ENCODE measurements at regions not wholly inside any gene's neighbourhood (a gene's known extent, or its start where the extent isn't known, plus 50 kb on each side); places are given as distances from the start of the nearest gene placed in this dataset.

DNA sequence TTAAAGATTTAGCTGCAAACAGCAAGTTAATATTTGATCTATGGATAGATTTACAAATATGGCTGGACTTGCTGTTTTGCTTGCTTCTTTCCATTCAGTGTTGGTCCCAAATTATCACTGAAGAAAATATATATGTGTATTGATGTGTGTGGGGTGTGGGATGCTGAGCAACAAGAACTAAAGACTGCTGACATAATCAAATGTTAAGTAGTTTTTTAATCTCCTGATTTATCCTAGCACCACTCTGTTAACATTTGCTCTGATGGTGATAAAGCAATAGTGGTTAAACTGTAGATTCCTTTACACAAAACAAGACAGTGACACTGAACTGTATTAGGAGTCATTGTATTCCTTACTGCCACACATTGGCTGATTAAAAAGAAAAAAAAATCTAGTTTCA lies 1023.5 kb upstream of the B3GALT2 start:
- Histone ChIP-seq H3K9me3 (replicated peaks) (no peaks in the 10 kb centered on the region), H3K36me3 (no peaks in the 10 kb centered on the region), H3K27ac (no peak overlapping the region), H3K4me1 (replicated peaks) (no peaks in the 10 kb centered on the region), H3K27me3 (replicated peaks) (no peaks in the 10 kb centered on the region), H3K4me3 (no peak overlapping the region)
- no peak for DNase-seq (ENCODE audit: low read depth in 1 of 2, low spot score in 2 of 2)

DNA sequence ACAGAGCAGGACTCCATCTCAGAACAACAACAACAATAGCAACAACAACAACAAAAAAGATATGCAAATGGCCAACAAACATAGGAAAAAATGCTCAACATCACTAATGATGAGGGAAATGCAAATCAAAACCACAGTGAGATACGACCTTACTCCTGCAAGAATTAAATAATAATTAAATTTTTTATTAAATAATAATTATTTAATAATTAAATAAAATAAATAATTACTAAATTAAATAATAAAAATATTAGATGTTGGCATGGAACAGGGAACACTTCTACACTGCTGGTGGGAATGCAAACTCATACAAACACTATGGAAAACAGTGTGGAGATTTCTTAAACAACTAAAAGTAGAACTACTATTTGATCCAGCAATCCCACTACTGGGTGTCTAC lies 1022.3 kb upstream of the B3GALT2 start:
- no peak overlapping the region for H3K4me3 ChIP-seq

GRCh38 chr1:194196562-194196961 lies 1010.1 kb upstream of the B3GALT2 start:
- H3K27me3 ChIP-seq (replicated peaks) = no peaks in the 10 kb centered on the region
- no peaks in the 10 kb centered on the region for H3K4me1 ChIP-seq (replicated peaks)
- no peak for DNase-seq (ENCODE audit: low read depth in 1 of 2, low spot score in 2 of 2)
- no peaks in the 10 kb centered on the region for H3K36me3 ChIP-seq
- H3K4me3 ChIP-seq = no peak overlapping the region
- no peaks in the 10 kb centered on the region for H3K9me3 ChIP-seq (replicated peaks)
- no peak overlapping the region for H3K27ac ChIP-seq

More for the DNA sequence above, 1022.3 kb upstream of the B3GALT2 start:
- no peaks in the 10 kb centered on the region for H3K36me3 ChIP-seq
- no peak overlapping the region for H3K27ac ChIP-seq
- no peaks in the 10 kb centered on the region for H3K27me3 ChIP-seq (replicated peaks)
- no peak for DNase-seq (ENCODE audit: low read depth in 1 of 2, low spot score in 2 of 2)
- no peaks in the 10 kb centered on the region for H3K9me3 ChIP-seq (replicated peaks)
- no peaks in the 10 kb centered on the region for H3K4me1 ChIP-seq (replicated peaks)

DNA sequence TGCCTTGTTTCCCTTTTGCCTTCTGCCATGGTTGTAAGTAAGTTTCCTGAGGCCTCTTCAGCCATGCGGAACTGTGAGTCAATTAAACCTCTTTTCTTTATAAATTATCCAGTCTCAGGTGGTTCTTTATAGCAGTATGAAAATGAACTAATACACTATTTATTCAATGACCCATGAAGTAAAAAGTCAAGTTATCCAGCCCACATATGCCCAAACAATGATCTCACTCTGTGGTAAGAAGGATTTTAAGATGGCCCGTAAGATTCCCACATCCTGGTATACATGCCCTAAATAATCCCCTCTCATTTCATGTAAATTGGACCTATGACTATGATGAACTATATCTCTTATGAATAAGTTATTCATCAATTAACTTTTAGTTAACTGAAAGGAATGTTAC lies 1008.3 kb upstream of the B3GALT2 start:
- Histone ChIP-seq H3K9me3 (replicated peaks) (no peaks in the 10 kb centered on the region), H3K4me3 (no peak overlapping the region), H3K27me3 (replicated peaks) (no peaks in the 10 kb centered on the region), H3K27ac (no peak overlapping the region), H3K36me3 (no peaks in the 10 kb centered on the region), H3K4me1 (replicated peaks) (no peaks in the 10 kb centered on the region)
- DNase-seq (ENCODE audit: low read depth in 1 of 2, low spot score in 2 of 2) = no peak

- Histone ChIP-seq H3K36me3 (no peaks in the 10 kb centered on the region), H3K9me3 (replicated peaks) (no peaks in the 10 kb centered on the region), H3K4me3 (no peak overlapping the region), H3K27ac (no peak overlapping the region), H3K4me1 (replicated peaks) (no peaks in the 10 kb centered on the region), H3K27me3 (replicated peaks) (no peaks in the 10 kb centered on the region)
- no peak for DNase-seq (ENCODE audit: low read depth in 1 of 2, low spot score in 2 of 2)
Observed at GRCh38 chr1:194184974-194185373, 998.6 kb upstream of the B3GALT2 start.

DNA sequence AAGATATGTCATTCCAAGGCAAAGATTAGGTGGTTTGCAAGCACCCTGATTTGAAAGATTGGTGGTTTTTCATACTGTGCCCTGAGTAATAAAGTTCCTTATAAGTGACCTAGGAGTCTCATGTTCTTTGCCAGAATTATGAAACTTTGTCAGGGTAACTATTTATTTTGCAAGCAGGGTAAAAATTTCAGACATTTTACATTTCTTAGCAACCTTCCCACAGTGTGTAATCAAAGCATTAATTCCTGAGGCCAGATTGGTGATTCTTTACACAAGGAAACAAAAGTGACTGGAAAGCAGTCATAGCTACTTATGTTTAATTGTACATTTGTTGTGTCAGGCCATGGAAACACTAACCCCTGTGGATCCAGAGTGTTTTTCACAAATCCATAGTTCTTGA lies 998.0 kb upstream of the B3GALT2 start:
- no peak overlapping the region for H3K4me3 ChIP-seq
- no peak for DNase-seq (ENCODE audit: low read depth in 1 of 2, low spot score in 2 of 2)
- H3K4me1 ChIP-seq (replicated peaks) = no peaks in the 10 kb centered on the region
- no peaks in the 10 kb centered on the region for H3K9me3 ChIP-seq (replicated peaks)
- no peaks in the 10 kb centered on the region for H3K36me3 ChIP-seq
- no peak overlapping the region for H3K27ac ChIP-seq
- no peaks in the 10 kb centered on the region for H3K27me3 ChIP-seq (replicated peaks)

- no peaks in the 10 kb centered on the region for H3K36me3 ChIP-seq
- H3K27me3 ChIP-seq (replicated peaks) = no peaks in the 10 kb centered on the region
- no peak for DNase-seq (ENCODE audit: low read depth in 1 of 2, low spot score in 2 of 2)
- H3K4me3 ChIP-seq = no peak overlapping the region
- H3K27ac ChIP-seq = no peak overlapping the region
- H3K4me1 ChIP-seq (replicated peaks) = no peaks in the 10 kb centered on the region
- H3K9me3 ChIP-seq (replicated peaks) = no peaks in the 10 kb centered on the region
Observed at GRCh38 chr1:194181845-194182244, 995.4 kb upstream of the B3GALT2 start.

DNA sequence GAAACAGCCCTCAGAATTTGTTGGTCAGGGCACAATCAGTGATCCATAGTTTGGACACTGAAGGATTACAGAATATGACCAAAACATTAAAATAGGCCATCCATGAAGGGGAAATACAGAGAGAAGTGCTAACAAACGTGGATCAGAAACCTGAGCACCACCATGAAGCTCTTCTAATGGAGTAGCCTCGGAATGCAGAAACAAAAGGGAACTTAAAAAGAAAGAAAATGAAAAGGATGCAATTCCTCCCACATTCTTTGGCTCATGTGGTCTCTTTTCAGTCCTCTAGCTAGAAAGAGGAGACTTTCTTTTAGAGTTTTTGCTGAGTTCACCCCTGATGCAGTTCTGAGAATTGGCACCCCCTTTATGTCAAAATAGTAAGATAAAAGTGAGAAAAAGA lies 989.8 kb upstream of the B3GALT2 start:
- DNase-seq (ENCODE audit: low read depth in 1 of 2, low spot score in 2 of 2) = no peak
- H3K36me3 ChIP-seq = no peaks in the 10 kb centered on the region
- H3K27ac ChIP-seq = no peak overlapping the region
- no peaks in the 10 kb centered on the region for H3K27me3 ChIP-seq (replicated peaks)
- no peak overlapping the region for H3K4me3 ChIP-seq
- H3K9me3 ChIP-seq (replicated peaks) = no peaks in the 10 kb centered on the region
- H3K4me1 ChIP-seq (replicated peaks) = no peaks in the 10 kb centered on the region

GRCh38 chr1:194175251-194175650 lies 988.8 kb upstream of the B3GALT2 start:
- Histone ChIP-seq H3K9me3 (replicated peaks) (no peaks in the 10 kb centered on the region), H3K27ac (no peak overlapping the region), H3K4me1 (replicated peaks) (no peaks in the 10 kb centered on the region), H3K4me3 (no peak overlapping the region), H3K27me3 (replicated peaks) (no peaks in the 10 kb centered on the region), H3K36me3 (no peaks in the 10 kb centered on the region)
- no peak for DNase-seq (ENCODE audit: low read depth in 1 of 2, low spot score in 2 of 2)

DNA sequence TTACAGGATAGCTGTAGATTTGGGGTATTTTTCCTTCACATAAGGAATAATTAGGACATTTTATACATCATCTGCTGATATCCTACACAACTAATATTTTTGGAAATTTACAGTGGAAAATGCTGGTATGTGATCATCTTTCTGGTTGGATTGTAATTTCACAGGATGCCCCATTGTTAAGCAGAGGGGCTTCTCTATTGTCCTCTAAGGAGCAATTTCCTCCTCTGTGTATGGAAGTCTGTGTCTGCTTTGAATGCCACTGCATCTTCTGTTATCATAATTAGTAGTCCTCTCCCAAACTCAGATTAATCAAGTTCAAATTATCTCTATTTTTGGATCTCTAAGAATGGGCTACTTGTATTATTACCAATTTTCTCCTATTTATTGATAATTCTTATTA lies 988.1 kb upstream of the B3GALT2 start:
- no peaks in the 10 kb centered on the region for H3K36me3 ChIP-seq
- no peaks in the 10 kb centered on the region for H3K27me3 ChIP-seq (replicated peaks)
- DNase-seq (ENCODE audit: low read depth in 1 of 2, low spot score in 2 of 2) = no peak
- H3K4me1 ChIP-seq (replicated peaks) = no peaks in the 10 kb centered on the region
- no peaks in the 10 kb centered on the region for H3K9me3 ChIP-seq (replicated peaks)
- H3K4me3 ChIP-seq = no peak overlapping the region
- H3K27ac ChIP-seq = no peak overlapping the region

DNA sequence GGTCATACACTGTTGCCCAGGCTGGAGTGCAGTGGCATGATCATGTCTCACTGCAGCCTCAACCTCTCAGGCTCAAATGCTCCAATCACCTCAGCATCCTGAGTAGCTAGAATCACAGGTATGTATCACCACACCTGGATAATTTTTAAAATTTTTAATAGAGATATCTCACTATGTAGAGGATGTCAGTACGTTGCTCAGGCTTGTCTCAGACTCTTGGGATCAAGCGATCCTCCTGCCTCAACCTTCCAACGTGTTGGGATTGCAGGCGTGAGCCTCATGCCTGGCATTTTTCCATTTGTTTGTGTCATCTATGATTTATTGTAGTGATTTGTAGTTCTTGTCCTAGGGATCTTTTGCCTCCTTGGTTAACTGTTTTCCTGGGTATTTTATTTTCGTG lies 985.2 kb upstream of the B3GALT2 start:
- H3K9me3 ChIP-seq (replicated peaks) = no peaks in the 10 kb centered on the region
- no peak overlapping the region for H3K27ac ChIP-seq
- no peak overlapping the region for H3K4me3 ChIP-seq
- H3K27me3 ChIP-seq (replicated peaks) = no peaks in the 10 kb centered on the region
- no peaks in the 10 kb centered on the region for H3K4me1 ChIP-seq (replicated peaks)
- no peak for DNase-seq (ENCODE audit: low read depth in 1 of 2, low spot score in 2 of 2)
- H3K36me3 ChIP-seq = no peaks in the 10 kb centered on the region

DNA sequence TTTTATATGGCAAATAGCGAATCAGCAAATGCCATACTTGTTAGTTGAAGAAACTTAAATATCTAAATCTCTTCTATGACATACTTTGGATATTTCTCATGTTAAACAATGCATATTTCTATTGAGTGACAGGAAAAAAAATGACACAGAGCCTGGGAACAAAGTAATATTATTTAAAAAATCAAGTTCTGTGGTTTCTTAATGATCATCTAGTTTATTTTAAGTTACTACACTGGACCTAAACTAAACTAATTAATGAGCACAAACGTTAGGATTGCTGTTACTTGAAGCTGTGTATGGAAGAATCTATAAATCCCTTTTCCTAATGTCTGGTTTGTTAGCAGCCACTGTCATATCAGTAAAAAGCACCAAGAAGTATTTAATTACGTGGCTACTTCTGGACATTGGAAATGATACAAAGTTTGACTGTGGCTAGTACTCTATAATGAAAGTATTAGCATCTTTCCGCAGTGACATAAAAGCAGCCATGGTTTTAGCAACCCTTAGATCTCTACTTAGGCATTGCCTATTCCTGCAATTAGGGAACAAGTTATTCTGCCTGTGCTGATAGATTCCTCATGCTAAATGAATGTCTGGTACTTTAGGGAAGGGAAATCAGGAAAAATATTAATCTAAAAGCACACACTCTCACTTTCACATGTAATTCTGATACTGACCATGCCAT lies 981.7 kb upstream of the B3GALT2 start:
- H3K27me3 ChIP-seq (replicated peaks) = no peaks in the 10 kb centered on the region
- H3K27ac ChIP-seq = no peak overlapping the region
- H3K9me3 ChIP-seq (replicated peaks) = no peaks in the 10 kb centered on the region
- no peak overlapping the region for H3K4me3 ChIP-seq
- H3K4me1 ChIP-seq (replicated peaks) = no peaks in the 10 kb centered on the region
- no peaks in the 10 kb centered on the region for H3K36me3 ChIP-seq
- no peak for DNase-seq (ENCODE audit: low read depth in 1 of 2, low spot score in 2 of 2)

DNA sequence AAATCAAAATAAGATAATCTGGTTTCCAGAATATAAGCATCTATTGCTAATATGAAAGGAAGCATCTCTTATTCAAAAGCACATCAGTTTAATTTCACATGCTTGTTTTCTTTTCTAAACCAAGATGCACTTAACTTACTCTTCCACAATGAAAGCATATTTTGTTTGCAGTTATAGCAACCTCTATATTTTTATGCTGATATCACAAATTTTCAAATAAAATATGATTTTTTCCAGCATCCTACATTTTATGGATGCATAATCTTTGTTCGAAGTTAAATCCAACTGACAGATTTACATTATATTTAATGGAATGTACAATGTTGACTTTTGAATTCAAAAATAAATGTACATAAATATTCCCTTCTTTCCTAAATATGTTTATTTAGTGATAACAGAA lies 978.3 kb upstream of the B3GALT2 start:
- H3K4me3 ChIP-seq = no peak overlapping the region
- no peaks in the 10 kb centered on the region for H3K9me3 ChIP-seq (replicated peaks)
- no peaks in the 10 kb centered on the region for H3K36me3 ChIP-seq
- H3K4me1 ChIP-seq (replicated peaks) = no peaks in the 10 kb centered on the region
- no peak for DNase-seq (ENCODE audit: low read depth in 1 of 2, low spot score in 2 of 2)
- no peak overlapping the region for H3K27ac ChIP-seq
- no peaks in the 10 kb centered on the region for H3K27me3 ChIP-seq (replicated peaks)

DNA sequence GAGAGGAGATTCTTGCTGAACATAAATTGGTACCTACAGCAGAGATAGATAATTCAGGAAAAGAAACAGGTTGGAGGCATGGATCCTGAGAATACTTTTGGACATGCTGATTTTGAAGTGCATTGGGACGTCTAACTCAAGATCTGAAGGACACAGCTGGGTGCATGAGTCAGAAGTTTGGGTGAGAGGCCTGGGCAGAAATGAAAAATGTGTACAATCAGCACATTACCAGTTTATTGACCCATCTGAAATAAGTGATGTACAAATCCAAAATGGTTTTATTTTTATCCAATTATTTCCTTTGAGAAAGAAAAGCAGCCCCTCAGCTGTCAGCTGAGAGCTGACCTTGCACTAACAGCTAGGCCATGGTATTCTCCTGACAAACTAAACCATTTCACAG lies 975.2 kb upstream of the B3GALT2 start:
- no peak for DNase-seq (ENCODE audit: low read depth in 1 of 2, low spot score in 2 of 2)
- H3K4me3 ChIP-seq = no peak overlapping the region
- H3K27ac ChIP-seq = no peak overlapping the region
- H3K27me3 ChIP-seq (replicated peaks) = no peaks in the 10 kb centered on the region
- H3K9me3 ChIP-seq (replicated peaks) = no peaks in the 10 kb centered on the region
- no peaks in the 10 kb centered on the region for H3K4me1 ChIP-seq (replicated peaks)
- no peaks in the 10 kb centered on the region for H3K36me3 ChIP-seq

- DNase-seq (ENCODE audit: low read depth in 1 of 2, low spot score in 2 of 2) = no peak
- Histone ChIP-seq H3K4me1 (replicated peaks) (no peaks in the 10 kb centered on the region), H3K27ac (no peak overlapping the region), H3K27me3 (replicated peaks) (no peaks in the 10 kb centered on the region), H3K9me3 (replicated peaks) (no peaks in the 10 kb centered on the region), H3K4me3 (no peak overlapping the region), H3K36me3 (no peaks in the 10 kb centered on the region)
Observed at GRCh38 chr1:194159941-194160340, 973.5 kb upstream of the B3GALT2 start.

Data from SJSA1 (cell line).